ENCODE measurements at regions not wholly inside any gene's neighbourhood (a gene's known extent, or its start where the extent isn't known, plus 50 kb on each side); places are given as distances from the start of the nearest gene placed in this dataset.

- intact Hi-C loops (cut with DNase I), result no loop called here
- H3K9me3 ChIP-seq, result no peaks in the 10 kb centered on the region
- no peaks in the 10 kb centered on the region for H3K36me3 ChIP-seq
- H3K27ac ChIP-seq, result no peak overlapping the region
- ATAC-seq, result no peak
- H3K4me3 ChIP-seq, result no peak overlapping the region
- H3K27me3 ChIP-seq, result no peaks in the 10 kb centered on the region
- no peak for TF ChIP-seq CTCF (IDR thresholded peaks at IDR 0.05)
- DNase-seq, result no peak
- H3K4me1 ChIP-seq, result no peaks in the 10 kb centered on the region
Observed at GRCh38 chr2:137797641-137798040, 166.6 kb upstream of the HNMT start.

- DNase-seq (no peak), ATAC-seq (no peak)
- no peak overlapping the region for H3K4me3 ChIP-seq
Observed at GRCh38 chr2:137799600-137799999, 164.7 kb upstream of the HNMT start.

GRCh38 chr2:137800386-137800785 lies 163.9 kb upstream of the HNMT start:
- intact Hi-C loops (cut with DNase I), result no loop called here
- Histone ChIP-seq H3K27me3 (no peaks in the 10 kb centered on the region), H3K9me3 (no peaks in the 10 kb centered on the region), H3K4me3 (no peak overlapping the region), H3K4me1 (no peaks in the 10 kb centered on the region), H3K27ac (no peak overlapping the region), H3K36me3 (no peaks in the 10 kb centered on the region)
- ATAC-seq, result no peak
- TF ChIP-seq CTCF (IDR thresholded peaks at IDR 0.05), result no peak
- no peak for DNase-seq

More at GRCh38 chr2:137799600-137799999, 164.7 kb upstream of the HNMT start:
- Histone ChIP-seq H3K4me1 (no peaks in the 10 kb centered on the region), H3K27me3 (no peaks in the 10 kb centered on the region), H3K27ac (no peak overlapping the region), H3K9me3 (no peaks in the 10 kb centered on the region), H3K36me3 (no peaks in the 10 kb centered on the region)
- intact Hi-C loops (cut with DNase I), result no loop called here
- no peak for TF ChIP-seq CTCF (IDR thresholded peaks at IDR 0.05)

- TF ChIP-seq CTCF (IDR thresholded peaks at IDR 0.05), result no peak
- ATAC-seq, result no peak
- Histone ChIP-seq H3K4me1 (no peaks in the 10 kb centered on the region), H3K9me3 (no peaks in the 10 kb centered on the region), H3K36me3 (no peaks in the 10 kb centered on the region), H3K27ac (no peak overlapping the region), H3K4me3 (no peak overlapping the region), H3K27me3 (no peaks in the 10 kb centered on the region)
- DNase-seq, result no peak
- intact Hi-C loops (cut with DNase I), result no loop called here
Observed at GRCh38 chr2:137801228-137801627, 163.0 kb upstream of the HNMT start.

- intact Hi-C loops (cut with DNase I), result no loop called here
- Histone ChIP-seq H3K27ac (no peak overlapping the region), H3K4me1 (no peaks in the 10 kb centered on the region), H3K36me3 (no peaks in the 10 kb centered on the region), H3K4me3 (no peak overlapping the region), H3K9me3 (no peaks in the 10 kb centered on the region), H3K27me3 (no peaks in the 10 kb centered on the region)
- no peak for TF ChIP-seq CTCF (IDR thresholded peaks at IDR 0.05)
- DNase-seq, result no peak
- no peak for ATAC-seq
Observed at GRCh38 chr2:137802038-137802437, 162.2 kb upstream of the HNMT start.

- H3K4me3 ChIP-seq, result no peak overlapping the region
- no peaks in the 10 kb centered on the region for H3K9me3 ChIP-seq
- no peaks in the 10 kb centered on the region for H3K4me1 ChIP-seq
- intact Hi-C loops (cut with DNase I), result no loop called here
- H3K27me3 ChIP-seq, result no peaks in the 10 kb centered on the region
- H3K27ac ChIP-seq, result no peak overlapping the region
- H3K36me3 ChIP-seq, result no peaks in the 10 kb centered on the region
- DNase-seq, result no peak
- no peak for TF ChIP-seq CTCF (IDR thresholded peaks at IDR 0.05)
- ATAC-seq, result no peak
Observed at GRCh38 chr2:137806068-137806805, 158.0 kb upstream of the HNMT start.

Measured in upper lobe of right lung (tissue), 1 donor.